SK-N-SH (cell line): ENCODE measurements at regions not wholly inside any gene's neighbourhood (a gene's known extent, or its start where the extent isn't known, plus 50 kb on each side); places are given as distances from the start of the nearest gene placed in this dataset.

Source experiments
- CTCF ChIA-PET: fragments of 300-600, 350-600 bp; formaldehyde crosslinking; extraction: SDS; loops from one replicate; lab custom pipeline; 2021; lab: Yijun Ruan, JAX
- POLR2A ChIA-PET: fragments of 350-600 bp; sonication (Branson Sonifier 250); formaldehyde crosslinking; extraction: SDS; loops from one replicate; lab custom pipeline; 2020; ENCODE audit warnings: antibody characterized with exemption, inconsistent platforms; lab: Yijun Ruan, JAX
- DNase-seq: peaks from one replicate; pipeline ENCODE4 v3.0.0; 2012
- H2AFZ ChIP-seq: fragments of 200-600 bp; sonication (generic); 2 replicates; pipeline ENCODE4 v1.8.1; 2016; ENCODE audit warnings: antibody characterized with exemption, mild to moderate bottlenecking, low read depth
- H3F3A ChIP-seq: fragments of 200-600 bp; sonication (generic); replicated peaks from 2 replicates; pipeline ENCODE3; 2016; ENCODE audit warnings: antibody characterized with exemption, mild to moderate bottlenecking; ENCODE audit not compliant: insufficient read depth
- H3K27ac ChIP-seq, 2 experiments: fragments of 200-500 bp in 1 of 2; fragments of 200-600 bp in 1 of 2; sonication (Bioruptor generic) in 1 of 2; sonication (generic), shearing (Covaris generic) in 1 of 2; 2 replicates each; pipeline versions ENCODE4 v1.5.1 to v1.6.1; 2014 to 2016; ENCODE audit warnings: low read depth in 2 of 2, inconsistent platforms in 1 of 2, low read length in 1 of 2, mild to moderate bottlenecking in 1 of 2, mixed read lengths in 1 of 2
- H3K27me3 ChIP-seq: fragments of 200-600 bp; sonication (generic), shearing (Covaris generic); 2 replicates; pipeline ENCODE4 v1.6.1; 2016; ENCODE audit warnings: mixed run types; ENCODE audit not compliant: insufficient read depth
- H3K36me3 ChIP-seq, 2 experiments: fragments of 200-500 bp in 1 of 2; fragments of 200-600 bp in 1 of 2; sonication (Bioruptor generic) in 1 of 2; sonication (generic) in 1 of 2; replicated peaks in 1 of 2; 2 replicates each; pipeline versions ENCODE3 to v1.5.1; 2014 to 2016; ENCODE audit warnings: low read length in 1 of 2, mild to moderate bottlenecking in 1 of 2; ENCODE audit not compliant: insufficient read depth in 2 of 2, control insufficient read depth in 1 of 2
- H3K4me1 ChIP-seq, 2 experiments: fragments of 200-500 bp in 1 of 2; fragments of 200-600 bp in 1 of 2; sonication (Bioruptor generic) in 1 of 2; sonication (generic), shearing (Covaris generic) in 1 of 2; 2 replicates each; pipeline versions ENCODE4 v1.5.1 to v1.6.1; 2014 to 2016; ENCODE audit warnings: low read depth in 1 of 2, low read length in 1 of 2, mixed run types in 1 of 2; ENCODE audit not compliant: insufficient read depth in 2 of 2, control insufficient read depth in 1 of 2
- H3K4me2 ChIP-seq: fragments of 200-600 bp; sonication (generic), shearing (Covaris generic); 2 replicates; pipeline ENCODE4 v1.6.1; 2017; ENCODE audit warnings: mixed run types
- H3K4me3 ChIP-seq, 2 experiments: fragments of 200-500 bp in 1 of 2; fragments of 200-600 bp in 1 of 2; sonication (Bioruptor generic) in 1 of 2; sonication (generic), shearing (Covaris generic) in 1 of 2; 2 replicates each; pipeline versions ENCODE4 v1.5.1 to v1.8.1; 2014 to 2016; ENCODE audit warnings: low read depth in 2 of 2, inconsistent platforms in 1 of 2, low read length in 1 of 2, mild to moderate bottlenecking in 1 of 2, mixed read lengths in 1 of 2, moderate library complexity in 1 of 2
- H3K79me2 ChIP-seq: fragments of 200-600 bp; sonication (generic); 2 replicates; pipeline ENCODE4 v1.8.1; 2017; ENCODE audit warnings: mild to moderate bottlenecking; ENCODE audit not compliant: insufficient read depth
- H3K9ac ChIP-seq: fragments of 200-600 bp; sonication (generic); 2 replicates; pipeline ENCODE4 v1.6.1; 2017; ENCODE audit warnings: mixed run types
- H3K9me2 ChIP-seq: fragments of 200-600 bp; sonication (generic); 2 replicates; pipeline ENCODE4 v1.6.1; 2017; ENCODE audit warnings: mixed run types
- H3K9me3 ChIP-seq: fragments of 200-600 bp; sonication (generic); 2 replicates; pipeline ENCODE4 v1.6.1; 2017; ENCODE audit warnings: mixed run types, mild to moderate bottlenecking, moderate library complexity
- H4K20me1 ChIP-seq: fragments of 200-600 bp; sonication (generic); 2 replicates; pipeline ENCODE4 v1.6.1; 2017; ENCODE audit warnings: mild to moderate bottlenecking, mixed run types; ENCODE audit not compliant: insufficient read depth
- CHD2 ChIP-seq: fragments of 150-350 bp; IDR thresholded peaks from 2 replicates; pipeline ENCODE4 v1.6.1; 2018; ENCODE audit warnings: low read length; ENCODE audit not compliant: partially characterized antibody
- ELF1 ChIP-seq: IDR thresholded peaks from 2 replicates; pipeline ENCODE4 v1.4.0; 2012
- EP300 ChIP-seq, 2 experiments: IDR thresholded peaks; 2 replicates each; pipeline versions ENCODE4 v1.4.0 to v1.6.1; 2012; ENCODE audit warnings: borderline replicate concordance in 1 of 2, low read depth in 1 of 2, low read length in 1 of 2
- FOSL2 ChIP-seq: IDR thresholded peaks from 2 replicates; pipeline ENCODE4 v1.4.0; 2012; ENCODE audit warnings: low read depth, mild to moderate bottlenecking, moderate library complexity, borderline replicate concordance
- GATA2 ChIP-seq: sonication (generic); formaldehyde crosslinking; IDR thresholded peaks from 2 replicates; pipeline ENCODE4 v1.5.0; 2020; ENCODE audit warnings: mild to moderate bottlenecking, missing genetic modification reagents
- JUND ChIP-seq: IDR thresholded peaks from 2 replicates; pipeline ENCODE4 v1.4.0; 2012
- NFIC ChIP-seq: IDR thresholded peaks from 2 replicates; pipeline ENCODE4 v1.4.0; 2012; ENCODE audit warnings: borderline replicate concordance
- RAD21 ChIP-seq: IDR thresholded peaks from 2 replicates; pipeline ENCODE4 v1.6.1; 2012; ENCODE audit warnings: mild to moderate bottlenecking, low read length
- RFX5 ChIP-seq: IDR thresholded peaks from 2 replicates; pipeline ENCODE4 v1.6.1; 2012; ENCODE audit warnings: mild to moderate bottlenecking, improper control_type of control experiment, low read length
- SIN3A ChIP-seq: IDR thresholded peaks from 2 replicates; pipeline ENCODE4 v1.6.1; 2012; ENCODE audit warnings: low read depth, mild to moderate bottlenecking, low read length, moderate library complexity, borderline replicate concordance
- SMC3 ChIP-seq: IDR thresholded peaks from 2 replicates; pipeline ENCODE4 v1.6.1; 2012; ENCODE audit warnings: low read depth, low read length, improper control_type of control experiment
- TCF12 ChIP-seq: IDR thresholded peaks from 2 replicates; pipeline ENCODE4 v1.4.0; 2012
- whole genome bisulfite sequencing: methylation state at CpG from one replicate; pipeline ENCODE4 v1.1.6; 2017; ENCODE audit warnings: low lambda C conversion rate; 5-methylcytosine and 5-hydroxymethylcytosine counted together
- TF ChIP-seq, protein P1 (sequence below): IDR thresholded peaks from 2 replicates; pipeline ENCODE4 v1.4.0; 2012; ENCODE audit warnings: low read depth, borderline replicate concordance
- TF ChIP-seq, protein P2 (sequence below): fragments of 150-350 bp; IDR thresholded peaks from 2 replicates; pipeline ENCODE4 v1.6.1; 2016; ENCODE audit warnings: mild to moderate bottlenecking, low read depth, low read length
- TF ChIP-seq, protein P3 (sequence below): IDR thresholded peaks from 2 replicates; pipeline ENCODE4; 2012
- TF ChIP-seq, protein P4 (sequence below): IDR thresholded peaks from 2 replicates; pipeline ENCODE4 v1.6.1; 2012; ENCODE audit warnings: mild to moderate bottlenecking, low read depth, low read length, moderate library complexity

DNA sequence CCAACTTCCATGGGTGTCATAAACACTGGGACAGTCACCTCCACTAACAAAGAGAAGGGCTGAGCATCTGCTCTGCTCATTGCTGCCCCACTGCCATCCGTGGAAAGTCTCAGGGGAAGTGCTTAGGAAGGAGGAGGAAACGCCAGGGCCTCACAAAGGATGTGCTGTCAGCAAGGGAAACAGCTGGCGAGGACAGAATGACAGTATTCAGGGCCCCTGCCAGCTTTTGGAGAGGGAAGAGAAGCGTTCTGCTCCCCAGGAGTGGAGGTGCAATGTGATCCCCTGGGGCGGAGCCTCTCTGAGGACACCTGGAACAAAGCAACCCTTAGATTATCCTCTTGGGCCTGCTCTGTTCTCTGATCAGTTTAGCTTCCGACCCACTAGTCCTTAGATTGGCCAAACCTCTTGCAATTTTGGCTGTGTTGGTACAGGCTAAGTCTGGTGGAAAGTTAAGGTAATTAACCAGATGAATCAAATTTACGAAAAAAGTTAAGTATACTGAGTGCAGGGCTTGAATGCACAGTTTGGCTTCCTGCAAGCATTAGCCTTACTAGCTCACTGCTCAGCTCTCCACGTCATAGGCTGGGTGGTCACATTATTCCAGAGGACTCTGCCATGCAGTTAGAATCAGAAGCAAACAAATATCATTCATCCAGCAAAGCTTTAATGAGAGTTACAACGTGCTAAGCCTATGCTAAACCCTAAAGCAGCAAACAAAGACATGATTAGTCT is 170.2 kb upstream of the NFIA start:
- Histone ChIP-seq H3K9me2 (no peaks in the 10 kb centered on the region), H3K4me2 (no peak overlapping the region), H3F3A (no peaks in the 10 kb centered on the region), H3K27ac (peak overlapping the region in 1 of 2 experiments; percentile 47; a peak in 2 of 4 replicates), H3K4me3 (no peak overlapping the region), H3K27me3 (no peaks in the 10 kb centered on the region), H4K20me1 (no peaks in the 10 kb centered on the region), H3K9me3 (no peaks in the 10 kb centered on the region), H3K9ac (no peak overlapping the region), H3K79me2 (no peaks in the 10 kb centered on the region), H2AFZ (no peak overlapping the region), H3K4me1 (peaks cover 0 to 12% of the 10 kb centered on the region in 2 experiments; a peak in 1 of 4 replicates), H3K36me3 (no peaks in the 10 kb centered on the region)
- ChIA-PET CTCF (interaction anchor here (1.1 to 1.5 kb wide), 2 partner anchors 54 to 631 kb away, joined by 3 to 5 read pairs; no protein-coding TSS in a partner anchor), POLR2A (interaction anchor here (0.6 kb wide), 1 partner anchor 25 kb away, joined by 4 read pairs; no protein-coding TSS in a partner anchor)
- TF ChIP-seq SMC3: no peak
- TF ChIP-seq, protein P1, sequence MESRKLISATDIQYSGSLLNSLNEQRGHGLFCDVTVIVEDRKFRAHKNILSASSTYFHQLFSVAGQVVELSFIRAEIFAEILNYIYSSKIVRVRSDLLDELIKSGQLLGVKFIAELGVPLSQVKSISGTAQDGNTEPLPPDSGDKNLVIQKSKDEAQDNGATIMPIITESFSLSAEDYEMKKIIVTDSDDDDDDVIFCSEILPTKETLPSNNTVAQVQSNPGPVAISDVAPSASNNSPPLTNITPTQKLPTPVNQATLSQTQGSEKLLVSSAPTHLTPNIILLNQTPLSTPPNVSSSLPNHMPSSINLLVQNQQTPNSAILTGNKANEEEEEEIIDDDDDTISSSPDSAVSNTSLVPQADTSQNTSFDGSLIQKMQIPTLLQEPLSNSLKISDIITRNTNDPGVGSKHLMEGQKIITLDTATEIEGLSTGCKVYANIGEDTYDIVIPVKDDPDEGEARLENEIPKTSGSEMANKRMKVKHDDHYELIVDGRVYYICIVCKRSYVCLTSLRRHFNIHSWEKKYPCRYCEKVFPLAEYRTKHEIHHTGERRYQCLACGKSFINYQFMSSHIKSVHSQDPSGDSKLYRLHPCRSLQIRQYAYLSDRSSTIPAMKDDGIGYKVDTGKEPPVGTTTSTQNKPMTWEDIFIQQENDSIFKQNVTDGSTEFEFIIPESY: no peak
- WGBS: 51% methylated on average over 8 of the region's 9 CpGs
- no peak for DNase-seq

DNA sequence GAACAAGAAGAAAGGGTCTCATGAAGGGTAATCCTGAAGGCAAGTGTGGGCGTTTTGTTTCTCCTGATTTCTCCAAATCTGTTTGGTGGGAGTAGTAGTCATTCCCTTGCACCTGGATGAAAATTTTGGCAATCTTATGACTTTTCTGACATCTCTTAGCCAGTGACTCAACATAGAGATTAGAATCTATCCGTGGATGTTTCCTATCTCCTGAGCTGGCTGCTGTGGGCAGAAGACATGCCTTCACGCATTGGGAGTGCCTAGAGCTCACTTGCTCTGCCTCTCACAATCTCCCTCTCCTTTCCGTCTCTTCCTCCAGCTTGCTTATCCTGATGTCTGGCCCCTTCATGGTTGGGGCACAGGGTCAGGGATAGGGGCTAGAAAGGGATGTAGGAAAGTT is 174.2 kb upstream of the NFIA start:
- no peaks in the 10 kb centered on the region for H3K36me3 ChIP-seq
- peaks cover 3% of the 10 kb centered on the region for H3F3A ChIP-seq
- no peak overlapping the region for H2AFZ ChIP-seq
- 45% methylated on average over 4 of the region's 4 CpGs for WGBS
- no peaks in the 10 kb centered on the region for H3K79me2 ChIP-seq
- peaks cover 16 to 26% of the 10 kb centered on the region in 2 experiments; a peak in 3 of 4 replicates for H3K4me1 ChIP-seq
- no peak overlapping the region for H3K9ac ChIP-seq
- no peaks in the 10 kb centered on the region for H4K20me1 ChIP-seq
- POLR2A ChIA-PET: no interaction called here
- CTCF ChIA-PET: interaction anchor here (1.5 kb wide), 1 partner anchor 10 kb away, joined by 5 read pairs; no protein-coding TSS in a partner anchor
- no peak overlapping the region for H3K4me3 ChIP-seq
- H3K4me2 ChIP-seq: no peak overlapping the region
- no peak for DNase-seq
- no peaks in the 10 kb centered on the region for H3K27me3 ChIP-seq
- H3K9me2 ChIP-seq: no peaks in the 10 kb centered on the region
- no peak overlapping the region; a peak in 1 of 4 replicates for H3K27ac ChIP-seq
- H3K9me3 ChIP-seq: no peaks in the 10 kb centered on the region
- TF ChIP-seq TCF12: peak; percentile 39; the same call in 1 of the 2 replicates
- no peak for TF ChIP-seq EP300 (IDR thresholded peaks at IDR 0.05; ENCODE audit: borderline replicate concordance in 1 of 2, low read depth in 1 of 2, low read length in 1 of 2)
- TF ChIP-seq ELF1: no peak
- no peak for TF ChIP-seq GATA2 (CRISPR knock-in tag)
- no peak for TF ChIP-seq RFX5
- no peak for TF ChIP-seq RAD21
- no peak for TF ChIP-seq FOSL2
- TF ChIP-seq, protein P2, sequence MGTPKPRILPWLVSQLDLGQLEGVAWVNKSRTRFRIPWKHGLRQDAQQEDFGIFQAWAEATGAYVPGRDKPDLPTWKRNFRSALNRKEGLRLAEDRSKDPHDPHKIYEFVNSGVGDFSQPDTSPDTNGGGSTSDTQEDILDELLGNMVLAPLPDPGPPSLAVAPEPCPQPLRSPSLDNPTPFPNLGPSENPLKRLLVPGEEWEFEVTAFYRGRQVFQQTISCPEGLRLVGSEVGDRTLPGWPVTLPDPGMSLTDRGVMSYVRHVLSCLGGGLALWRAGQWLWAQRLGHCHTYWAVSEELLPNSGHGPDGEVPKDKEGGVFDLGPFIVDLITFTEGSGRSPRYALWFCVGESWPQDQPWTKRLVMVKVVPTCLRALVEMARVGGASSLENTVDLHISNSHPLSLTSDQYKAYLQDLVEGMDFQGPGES: no peak
- TF ChIP-seq, protein P1: no peak
- TF ChIP-seq, protein P3, sequence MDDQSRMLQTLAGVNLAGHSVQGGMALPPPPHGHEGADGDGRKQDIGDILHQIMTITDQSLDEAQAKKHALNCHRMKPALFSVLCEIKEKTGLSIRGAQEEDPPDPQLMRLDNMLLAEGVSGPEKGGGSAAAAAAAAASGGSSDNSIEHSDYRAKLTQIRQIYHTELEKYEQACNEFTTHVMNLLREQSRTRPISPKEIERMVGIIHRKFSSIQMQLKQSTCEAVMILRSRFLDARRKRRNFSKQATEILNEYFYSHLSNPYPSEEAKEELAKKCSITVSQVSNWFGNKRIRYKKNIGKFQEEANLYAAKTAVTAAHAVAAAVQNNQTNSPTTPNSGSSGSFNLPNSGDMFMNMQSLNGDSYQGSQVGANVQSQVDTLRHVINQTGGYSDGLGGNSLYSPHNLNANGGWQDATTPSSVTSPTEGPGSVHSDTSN: no peak
- TF ChIP-seq, protein P4, sequence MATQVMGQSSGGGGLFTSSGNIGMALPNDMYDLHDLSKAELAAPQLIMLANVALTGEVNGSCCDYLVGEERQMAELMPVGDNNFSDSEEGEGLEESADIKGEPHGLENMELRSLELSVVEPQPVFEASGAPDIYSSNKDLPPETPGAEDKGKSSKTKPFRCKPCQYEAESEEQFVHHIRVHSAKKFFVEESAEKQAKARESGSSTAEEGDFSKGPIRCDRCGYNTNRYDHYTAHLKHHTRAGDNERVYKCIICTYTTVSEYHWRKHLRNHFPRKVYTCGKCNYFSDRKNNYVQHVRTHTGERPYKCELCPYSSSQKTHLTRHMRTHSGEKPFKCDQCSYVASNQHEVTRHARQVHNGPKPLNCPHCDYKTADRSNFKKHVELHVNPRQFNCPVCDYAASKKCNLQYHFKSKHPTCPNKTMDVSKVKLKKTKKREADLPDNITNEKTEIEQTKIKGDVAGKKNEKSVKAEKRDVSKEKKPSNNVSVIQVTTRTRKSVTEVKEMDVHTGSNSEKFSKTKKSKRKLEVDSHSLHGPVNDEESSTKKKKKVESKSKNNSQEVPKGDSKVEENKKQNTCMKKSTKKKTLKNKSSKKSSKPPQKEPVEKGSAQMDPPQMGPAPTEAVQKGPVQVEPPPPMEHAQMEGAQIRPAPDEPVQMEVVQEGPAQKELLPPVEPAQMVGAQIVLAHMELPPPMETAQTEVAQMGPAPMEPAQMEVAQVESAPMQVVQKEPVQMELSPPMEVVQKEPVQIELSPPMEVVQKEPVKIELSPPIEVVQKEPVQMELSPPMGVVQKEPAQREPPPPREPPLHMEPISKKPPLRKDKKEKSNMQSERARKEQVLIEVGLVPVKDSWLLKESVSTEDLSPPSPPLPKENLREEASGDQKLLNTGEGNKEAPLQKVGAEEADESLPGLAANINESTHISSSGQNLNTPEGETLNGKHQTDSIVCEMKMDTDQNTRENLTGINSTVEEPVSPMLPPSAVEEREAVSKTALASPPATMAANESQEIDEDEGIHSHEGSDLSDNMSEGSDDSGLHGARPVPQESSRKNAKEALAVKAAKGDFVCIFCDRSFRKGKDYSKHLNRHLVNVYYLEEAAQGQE: no peak
- TF ChIP-seq SIN3A: no peak
- peak; percentile 15; the same call in 1 of the 2 replicates for TF ChIP-seq NFIC
- TF ChIP-seq CHD2: no peak
- TF ChIP-seq JUND: no peak
